ENCODE measurements at regions not wholly inside any gene's neighbourhood (a gene's known extent, or its start where the extent isn't known, plus 50 kb on each side); places are given as distances from the start of the nearest gene placed in this dataset.

GRCh38 chr5:144072518-144072927 is 97.9 kb downstream of the YIPF5 start:
- peak; percentile 52 for DNase-seq

- no peak for DNase-seq
Measured at GRCh38 chr5:144076521-144077083, 93.9 kb downstream of the YIPF5 start.

- no peak for DNase-seq
Measured at GRCh38 chr5:144083185-144083584, 87.3 kb downstream of the YIPF5 start.

GRCh38 chr5:144084971-144085370 is 85.5 kb downstream of the YIPF5 start:
- DNase-seq: no peak

- no peak for DNase-seq
Measured at GRCh38 chr5:144085381-144085780, 85.1 kb downstream of the YIPF5 start.

- DNase-seq: no peak
Measured at GRCh38 chr5:144086295-144086694, 84.2 kb downstream of the YIPF5 start.

GRCh38 chr5:144087576-144087975 is 82.9 kb downstream of the YIPF5 start:
- no peak for DNase-seq

- DNase-seq: peak; percentile 61
Measured at GRCh38 chr5:144088206-144089064, 82.0 kb downstream of the YIPF5 start.

GRCh38 chr5:144089401-144090021 is 80.9 kb downstream of the YIPF5 start:
- peak; percentile 60 for DNase-seq

GRCh38 chr5:144092508-144092907 is 78.0 kb downstream of the YIPF5 start:
- no peak for DNase-seq

GRCh38 chr5:144093400-144093799 is 77.1 kb downstream of the YIPF5 start:
- no peak for DNase-seq

GRCh38 chr5:144093868-144094267 is 76.6 kb downstream of the YIPF5 start:
- no peak for DNase-seq

GRCh38 chr5:144100702-144101101 is 69.8 kb downstream of the YIPF5 start:
- DNase-seq: no peak

GRCh38 chr5:144101616-144102015 is 68.8 kb downstream of the YIPF5 start:
- no peak for DNase-seq

- no peak for DNase-seq
Measured at GRCh38 chr5:144102361-144102760, 68.1 kb downstream of the YIPF5 start.

- DNase-seq: no peak
Measured at GRCh38 chr5:144102979-144103378, 67.5 kb downstream of the YIPF5 start.

- DNase-seq: no peak
Measured at GRCh38 chr5:144103611-144104485, 66.6 kb downstream of the YIPF5 start.

GRCh38 chr5:144105371-144105770 is 65.1 kb downstream of the YIPF5 start:
- DNase-seq: no peak

GRCh38 chr5:144108131-144108530 is 62.3 kb downstream of the YIPF5 start:
- DNase-seq: peak; percentile 25
